ENCODE measurements at regions not wholly inside any gene's neighbourhood (a gene's known extent, or its start where the extent isn't known, plus 50 kb on each side); places are given as distances from the start of the nearest gene placed in this dataset.

DNA sequence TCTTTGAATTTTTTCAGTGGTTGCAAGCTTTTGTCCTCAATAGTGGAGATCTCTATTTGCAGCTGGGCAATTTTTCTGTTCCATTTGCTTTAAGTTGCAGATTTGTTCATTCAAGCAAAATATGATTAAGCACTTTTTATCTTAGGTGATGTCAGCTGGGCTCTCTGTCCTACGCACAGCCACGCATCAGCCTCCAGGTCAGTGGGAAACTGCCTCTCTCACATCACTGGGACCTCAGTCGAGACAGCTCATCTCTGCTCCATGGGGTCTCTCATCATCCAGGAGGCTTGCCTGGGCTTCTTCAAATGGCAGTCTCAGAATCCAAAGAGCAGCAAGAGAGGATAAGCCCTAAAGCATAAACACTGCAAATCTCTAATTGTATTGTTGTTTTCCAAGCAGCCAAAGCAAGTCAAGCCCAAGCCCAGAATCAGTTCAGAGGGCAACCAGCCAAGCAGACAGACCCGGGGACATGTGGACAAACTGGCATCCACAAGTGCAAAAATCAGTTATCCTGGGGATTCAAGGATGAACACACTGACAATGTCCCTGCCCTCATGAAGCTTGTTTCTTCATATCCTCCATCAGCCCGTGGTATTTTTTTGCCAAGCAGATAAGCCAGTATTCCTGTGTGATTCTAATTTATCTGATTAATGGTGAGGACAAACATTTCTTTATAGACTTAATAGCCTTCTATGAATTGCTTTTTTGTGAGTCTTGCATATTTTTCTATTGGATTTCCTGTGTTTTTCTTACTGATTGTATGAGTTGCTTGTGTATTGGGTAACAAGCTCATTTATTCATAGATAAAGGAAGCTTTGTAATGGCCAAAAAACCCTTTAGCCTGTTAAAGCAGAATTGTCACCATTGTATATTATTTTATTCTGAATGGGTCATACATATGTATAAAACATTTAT is 262.5 kb downstream of the GXYLT1 start:
- Histone ChIP-seq H3K9me3 (no peaks in the 10 kb centered on the region), H3K4me3 (no peak overlapping the region), H3K4me1 (no peaks in the 10 kb centered on the region), H3K36me3 (no peaks in the 10 kb centered on the region), H3K27me3 (no peaks in the 10 kb centered on the region), H3K27ac (no peak overlapping the region)
- ATAC-seq = no peak
- TF ChIP-seq EP300 (IDR thresholded peaks at IDR 0.05) (no peak), POLR2AphosphoS5 (IDR thresholded peaks at IDR 0.05) (no peak), POLR2A (IDR thresholded peaks at IDR 0.05) (no peak), CTCF (IDR thresholded peaks at IDR 0.05) (no peak)
- 72 to 81% methylated on average over 2 to 5 of the region's 5 CpGs for WGBS, 2 donors (ENCODE audit: low coverage in 1 of 2)

DNA sequence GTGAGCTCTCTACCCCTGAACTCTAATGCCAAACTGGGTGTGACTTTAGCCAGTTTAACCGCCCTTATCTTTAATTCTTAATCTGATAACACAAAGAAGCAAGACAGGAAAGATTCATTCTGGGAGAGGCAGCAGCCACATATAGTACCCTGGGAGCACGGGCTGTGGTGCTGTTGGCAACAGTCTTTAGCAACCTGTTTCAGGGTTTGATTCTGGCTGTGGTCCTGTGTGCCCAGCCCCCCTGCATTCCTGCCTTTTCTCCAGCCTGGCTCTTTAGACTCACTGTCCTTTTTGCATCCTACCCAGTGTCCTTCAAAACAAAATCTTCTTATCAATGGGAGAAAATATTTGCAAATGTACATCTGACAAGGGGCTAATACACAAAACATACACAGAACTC is 275.2 kb downstream of the GXYLT1 start:
- Histone ChIP-seq H3K4me3 (no peak overlapping the region), H3K36me3 (no peaks in the 10 kb centered on the region), H3K27ac (no peak overlapping the region), H3K4me1 (no peaks in the 10 kb centered on the region), H3K9me3 (peaks cover 0 to 13% (median 0%) of the 10 kb centered on the region in 3 donors), H3K27me3 (no peaks in the 10 kb centered on the region)
- no peak for ATAC-seq
- no peak for TF ChIP-seq POLR2AphosphoS5 (IDR thresholded peaks at IDR 0.05)
- no peak for TF ChIP-seq POLR2A (IDR thresholded peaks at IDR 0.05)
- no peak for TF ChIP-seq EP300 (IDR thresholded peaks at IDR 0.05)
- no peak for TF ChIP-seq CTCF (IDR thresholded peaks at IDR 0.05)
- WGBS, 2 donors (ENCODE audit: low coverage in 1 of 2) = 53% methylated on average over 2 of the region's 2 CpGs; no CpG with 5 or more reads in 1 of the 2 donors

DNA sequence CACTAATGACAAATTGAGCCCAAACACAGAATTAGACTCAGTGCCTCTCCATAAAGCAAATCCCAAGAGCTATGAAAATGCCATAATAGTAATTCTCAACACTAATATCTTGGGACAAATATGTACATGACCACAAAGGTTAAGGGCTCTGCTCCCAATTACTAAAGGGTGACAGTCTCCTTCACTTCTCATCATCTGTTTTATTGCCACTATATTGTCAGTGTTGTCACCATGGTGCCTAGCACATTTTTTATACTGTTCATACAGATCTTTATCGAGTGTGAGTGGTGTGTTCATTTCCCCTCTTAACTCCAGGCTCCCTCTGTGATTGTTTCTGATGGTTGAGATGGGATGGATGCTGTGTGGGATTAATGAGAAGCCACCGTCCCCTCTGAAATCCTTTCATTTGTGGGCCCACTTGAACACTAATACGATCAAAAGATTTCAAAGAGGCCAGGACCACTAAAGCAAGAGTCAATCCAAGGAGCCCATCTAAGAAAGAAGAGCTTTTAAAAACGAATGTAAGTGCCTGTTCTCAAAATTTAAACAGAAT is 277.7 kb downstream of the GXYLT1 start:
- H3K4me1 ChIP-seq = no peaks in the 10 kb centered on the region
- H3K27ac ChIP-seq = no peak overlapping the region
- TF ChIP-seq EP300 (IDR thresholded peaks at IDR 0.05) (no peak), POLR2AphosphoS5 (IDR thresholded peaks at IDR 0.05) (no peak), POLR2A (IDR thresholded peaks at IDR 0.05) (no peak), CTCF (IDR thresholded peaks at IDR 0.05) (no peak)
- WGBS, 2 donors (ENCODE audit: low coverage in 1 of 2) = 80 to 88% methylated on average over 3 to 4 of the region's 4 CpGs
- H3K4me3 ChIP-seq = no peak overlapping the region
- H3K36me3 ChIP-seq = no peaks in the 10 kb centered on the region
- peaks cover 0 to 12% (median 0%) of the 10 kb centered on the region in 3 donors for H3K9me3 ChIP-seq
- no peak for ATAC-seq
- no peaks in the 10 kb centered on the region for H3K27me3 ChIP-seq

DNA sequence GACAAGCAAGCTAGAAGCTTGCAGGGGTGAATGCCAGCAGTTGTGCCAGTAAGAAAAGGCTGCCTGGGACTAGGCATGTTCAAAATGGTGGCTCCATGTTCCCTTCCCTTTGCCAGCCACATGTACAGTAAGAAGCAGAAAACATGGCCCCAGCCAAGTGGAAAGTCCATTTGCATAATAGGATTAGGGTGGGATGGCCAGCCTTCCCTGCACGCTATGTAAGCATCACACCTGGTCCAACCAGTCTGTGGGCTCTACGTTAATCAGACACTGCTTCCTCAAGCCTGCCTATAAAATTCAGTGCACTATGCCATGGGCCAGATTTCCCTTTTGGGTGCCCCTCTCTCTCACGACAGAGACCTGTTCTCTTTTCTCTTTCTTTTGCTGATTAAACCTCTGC is 288.4 kb downstream of the GXYLT1 start:
- TF ChIP-seq EP300 (IDR thresholded peaks at IDR 0.05) (no peak), CTCF (IDR thresholded peaks at IDR 0.05) (no peak), POLR2AphosphoS5 (IDR thresholded peaks at IDR 0.05) (no peak), POLR2A (IDR thresholded peaks at IDR 0.05) (no peak)
- H3K36me3 ChIP-seq = no peaks in the 10 kb centered on the region
- 79% methylated on average over 3 of the region's 3 CpGs; no CpG with 5 or more reads in 1 of the 2 donors for WGBS, 2 donors (ENCODE audit: low coverage in 1 of 2)
- H3K4me3 ChIP-seq = no peak overlapping the region
- no peak for ATAC-seq
- no peaks in the 10 kb centered on the region for H3K9me3 ChIP-seq
- no peaks in the 10 kb centered on the region for H3K27me3 ChIP-seq
- H3K4me1 ChIP-seq = no peaks in the 10 kb centered on the region
- no peak overlapping the region for H3K27ac ChIP-seq

All from gastroesophageal sphincter (tissue), 4 donors.